HG02970 (cell line): ENCODE measurements at regions not wholly inside any gene's neighbourhood (a gene's known extent, or its start where the extent isn't known, plus 50 kb on each side); places are given as distances from the start of the nearest gene placed in this dataset.
A peak's percentile ranks its signal among the peaks of the same experiment; 100 is the strongest.

Source experiments
- ATAC-seq: cut with Tn5 transposase; IDR thresholded peaks from one replicate; pipeline ENCODE4 v1.9.1; 2021; ENCODE audit warnings: mild to moderate bottlenecking, moderate library complexity, moderate number of reproducible peaks; ENCODE audit not compliant: unreplicated experiment, low FRiP score

- no peak for ATAC-seq
Observed at GRCh38 chr12:127351481-127352010, 915.4 kb upstream of the TMEM132C start.

GRCh38 chr12:127355061-127355841 lies 911.7 kb upstream of the TMEM132C start:
- ATAC-seq, result no peak

- ATAC-seq, result no peak
Observed at GRCh38 chr12:127358888-127359287, 908.1 kb upstream of the TMEM132C start.

- no peak for ATAC-seq
Observed at GRCh38 chr12:127360580-127360979, 906.4 kb upstream of the TMEM132C start.

GRCh38 chr12:127362121-127362520 lies 904.8 kb upstream of the TMEM132C start:
- no peak for ATAC-seq

- ATAC-seq, result no peak
Observed at GRCh38 chr12:127363392-127363791, 903.6 kb upstream of the TMEM132C start.

- no peak for ATAC-seq
Observed at GRCh38 chr12:127373559-127373958, 893.4 kb upstream of the TMEM132C start.

- ATAC-seq, result no peak
Observed at GRCh38 chr12:127374447-127374846, 892.5 kb upstream of the TMEM132C start.

GRCh38 chr12:127381043-127381668 lies 885.8 kb upstream of the TMEM132C start:
- peak; percentile 78 for ATAC-seq

- no peak for ATAC-seq
Observed at GRCh38 chr12:127381681-127382080, 885.3 kb upstream of the TMEM132C start.

- no peak for ATAC-seq
Observed at GRCh38 chr12:127383281-127383680, 883.7 kb upstream of the TMEM132C start.

- ATAC-seq, result no peak
Observed at GRCh38 chr12:127386723-127387122, 880.2 kb upstream of the TMEM132C start.

- ATAC-seq, result no peak
Observed at GRCh38 chr12:127388985-127389384, 878.0 kb upstream of the TMEM132C start.

- ATAC-seq, result no peak
Observed at GRCh38 chr12:127389923-127390322, 877.0 kb upstream of the TMEM132C start.

- ATAC-seq, result no peak
Observed at GRCh38 chr12:127393465-127393864, 873.5 kb upstream of the TMEM132C start.

- ATAC-seq, result no peak
Observed at GRCh38 chr12:127393896-127394295, 873.1 kb upstream of the TMEM132C start.

GRCh38 chr12:127396734-127397133 lies 870.2 kb upstream of the TMEM132C start:
- ATAC-seq, result no peak

GRCh38 chr12:127398016-127398710 lies 868.8 kb upstream of the TMEM132C start:
- ATAC-seq, result no peak

- ATAC-seq, result no peak
Observed at GRCh38 chr12:127399451-127399850, 867.5 kb upstream of the TMEM132C start.

- ATAC-seq, result no peak
Observed at GRCh38 chr12:127400221-127400620, 866.7 kb upstream of the TMEM132C start.

GRCh38 chr12:127401005-127401404 lies 866.0 kb upstream of the TMEM132C start:
- ATAC-seq, result no peak
